GM19043 (cell line): ENCODE measurements at regions not wholly inside any gene's neighbourhood (a gene's known extent, or its start where the extent isn't known, plus 50 kb on each side); places are given as distances from the start of the nearest gene placed in this dataset.
"Not testable (repeated sequence)": the region's sequence is repeated elsewhere in the genome, so short reads cannot be mapped to it uniquely, and the experiment has no call there.

Experiments used
- ATAC-seq: cut with Tn5 transposase; IDR thresholded peaks from one replicate; pipeline ENCODE4 v1.9.1; 2021; ENCODE audit warnings: low read depth; ENCODE audit not compliant: unreplicated experiment

- no peak for ATAC-seq
These were observed 140.0 kb downstream of the NDUFA12 start for GRCh38 chr12:94863321-94864035.

- ATAC-seq = no peak
These were observed 141.1 kb downstream of the NDUFA12 start for GRCh38 chr12:94862421-94862820.

- no peak for ATAC-seq
These were observed 147.2 kb downstream of the NDUFA12 start for GRCh38 chr12:94856324-94856723.

GRCh38 chr12:94855853-94856252 is 147.6 kb downstream of the NDUFA12 start:
- ATAC-seq = no peak

GRCh38 chr12:94851396-94852028 is 152.0 kb downstream of the NDUFA12 start:
- ATAC-seq = no peak

- ATAC-seq = no peak
These were observed 154.0 kb downstream of the NDUFA12 start for GRCh38 chr12:94849411-94849976.

- no peak for ATAC-seq
These were observed 154.5 kb downstream of the NDUFA12 start for GRCh38 chr12:94848966-94849365.

- no peak for ATAC-seq
These were observed 158.4 kb downstream of the NDUFA12 start for GRCh38 chr12:94845110-94845509.

- ATAC-seq = no peak
These were observed 159.0 kb downstream of the NDUFA12 start for GRCh38 chr12:94844452-94844851.

- ATAC-seq = no peak
These were observed 161.4 kb downstream of the NDUFA12 start for GRCh38 chr12:94841904-94842610.

- ATAC-seq = no peak
These were observed 162.3 kb downstream of the NDUFA12 start for GRCh38 chr12:94841177-94841576.

GRCh38 chr12:94839347-94839746 is 164.2 kb downstream of the NDUFA12 start:
- ATAC-seq = peak; percentile 81

GRCh38 chr12:94836952-94837670 is 166.4 kb downstream of the NDUFA12 start:
- ATAC-seq = not testable (repeated sequence)

- no peak for ATAC-seq
These were observed 169.4 kb downstream of the NDUFA12 start for GRCh38 chr12:94834036-94834625.

- no peak for ATAC-seq
These were observed 170.5 kb downstream of the NDUFA12 start for GRCh38 chr12:94832780-94833681.

- no peak for ATAC-seq
These were observed 171.4 kb downstream of the NDUFA12 start for GRCh38 chr12:94832105-94832504.

- peak; percentile 91 for ATAC-seq
These were observed 172.3 kb downstream of the NDUFA12 start for GRCh38 chr12:94831081-94831751.

- ATAC-seq = no peak
These were observed 173.9 kb downstream of the NDUFA12 start for GRCh38 chr12:94829552-94829951.

GRCh38 chr12:94819011-94819410 is 168.7 kb upstream of the TMCC3 start:
- no peak for ATAC-seq
